Activated CD4-positive, alpha-beta T cell treated with anti-CD3 and anti-CD28 coated beads for 36 hours (primary cell): ENCODE measurements at regions not wholly inside any gene's neighbourhood (a gene's known extent, or its start where the extent isn't known, plus 50 kb on each side); places are given as distances from the start of the nearest gene placed in this dataset.
"Not testable (repeated sequence)": the region's sequence is repeated elsewhere in the genome, so short reads cannot be mapped to it uniquely, and the experiment has no call there.

ENCODE experiments used
- ATAC-seq: fragments of 200-7000 bp; cut with Tn5 transposase; one replicate; pipeline ENCODE4 v1.10.0; 2021; ENCODE audit warnings: mild to moderate bottlenecking, moderate library complexity
- CTCF ChIA-PET: fragments of 350-600 bp; sonication (Branson Sonifier 250); formaldehyde crosslinking; loops from one replicate; lab custom pipeline; 2021; ENCODE audit warnings: antibody characterized with exemption; lab: Charles Lee
- POLR2A ChIA-PET: fragments of 350-600 bp; sonication (Branson Sonifier 250); formaldehyde crosslinking; loops from one replicate; lab custom pipeline; 2021; ENCODE audit warnings: antibody characterized with exemption, inconsistent platforms; lab: Charles Lee
- DNase-seq: peaks from one replicate; pipeline ENCODE4 v3.0.0-alpha.2; 2020
- H3K27ac Mint-ChIP-seq: one replicate; pipeline ENCODE4 v1.8.0; 2021; ENCODE audit warnings: mixed read lengths
- H3K27me3 Mint-ChIP-seq: one replicate; pipeline ENCODE4 v1.8.0; 2021; ENCODE audit warnings: mixed read lengths
- H3K36me3 Mint-ChIP-seq: one replicate; pipeline ENCODE4 v1.8.0; 2021; ENCODE audit warnings: low read depth, mixed read lengths
- H3K4me1 Mint-ChIP-seq: one replicate; pipeline ENCODE4 v1.8.0; 2021; ENCODE audit warnings: mixed read lengths
- H3K4me3 Mint-ChIP-seq: one replicate; pipeline ENCODE4 v1.8.0; 2021; ENCODE audit warnings: mild to moderate bottlenecking, moderate library complexity, mixed read lengths
- H3K9me3 Mint-ChIP-seq: one replicate; pipeline ENCODE4 v1.8.0; 2021; ENCODE audit warnings: low read depth, mixed read lengths
- intact Hi-C, 2 experiments: fragments of 100-400 bp; cut with DNase I in 1 of 2; cut with micrococcal nuclease in 1 of 2; formaldehyde crosslinking; loops; one replicate each; pipeline versions ENCODE4 v1.14.2 to v1.15.1; 2022 to 2024; cut with DNase I, micrococcal nuclease

DNA sequence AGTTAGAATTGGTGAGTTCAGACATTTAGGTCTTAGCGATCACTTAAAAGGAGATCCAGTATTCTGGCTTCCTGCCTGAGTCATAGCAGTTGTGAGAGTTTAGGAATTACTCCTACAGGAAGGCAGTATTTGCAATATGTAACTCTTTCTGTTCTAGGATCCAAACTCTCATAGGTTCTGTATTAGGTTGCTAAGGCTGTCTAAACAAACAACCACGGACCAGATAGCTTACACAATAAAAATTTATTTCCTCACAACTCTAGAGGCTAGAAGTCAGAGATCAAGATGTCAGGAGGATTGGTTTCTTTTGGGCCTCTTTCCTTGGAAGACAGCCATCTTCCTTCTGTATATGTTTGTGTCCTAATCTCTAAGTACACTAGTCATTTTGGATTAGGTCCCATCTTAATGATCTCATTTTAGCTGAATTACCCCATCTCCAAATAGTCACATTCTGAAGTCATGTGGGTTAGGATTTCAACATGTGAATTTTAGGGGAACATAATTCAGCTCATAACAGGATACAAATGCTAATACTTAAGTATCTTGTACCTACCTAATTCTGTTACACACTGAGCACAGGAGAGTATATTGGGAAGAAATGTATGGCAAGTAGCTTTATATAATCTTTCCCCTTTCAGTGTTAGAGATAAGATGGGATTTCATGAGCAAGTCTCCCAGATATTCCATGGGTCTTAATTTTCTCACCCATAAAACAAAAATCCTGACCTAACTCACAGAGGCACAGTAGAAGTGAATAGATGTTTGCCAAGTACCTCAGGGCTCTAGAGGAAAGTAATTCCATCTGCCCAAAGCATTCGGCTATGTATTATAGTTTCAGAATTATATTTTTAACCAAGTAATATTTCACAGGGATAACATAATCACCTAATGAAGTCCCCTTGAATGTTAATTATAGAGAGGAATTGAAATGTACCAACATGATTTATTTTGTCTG, 144.4 kb downstream of the PTBP2 start:
- Mint-ChIP-seq H3K4me1 (no peaks in the 10 kb centered on the region), H3K36me3 (no peaks in the 10 kb centered on the region), H3K27ac (no peak overlapping the region), H3K4me3 (no peak overlapping the region), H3K9me3 (peaks cover 3% of the 10 kb centered on the region), H3K27me3 (peaks cover 8% of the 10 kb centered on the region)
- DNase-seq (no peak), ATAC-seq (no peak)
- ChIA-PET CTCF (no interaction called here), POLR2A (no interaction called here)
- intact Hi-C loops = no loop called here

DNA sequence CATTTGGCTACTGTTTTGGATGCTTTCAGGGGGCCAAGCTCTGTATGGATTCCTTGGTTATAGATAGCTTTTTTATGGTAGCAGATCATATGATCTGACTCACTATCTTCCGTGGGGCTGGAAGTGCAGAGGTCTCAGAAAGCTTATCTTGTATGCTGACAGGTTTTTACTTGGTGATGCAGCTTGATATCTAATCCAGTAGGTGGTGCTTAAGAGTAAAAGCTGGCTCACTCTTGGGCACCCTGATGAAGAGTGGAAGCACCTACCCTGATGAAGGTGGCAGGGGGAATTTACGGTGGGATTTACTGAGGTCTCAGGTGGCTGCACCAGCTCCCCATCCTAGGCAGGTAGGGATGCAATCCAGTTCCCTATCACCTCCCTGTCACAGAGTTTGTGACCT, 151.2 kb downstream of the PTBP2 start:
- DNase-seq (no peak), ATAC-seq (no peak)
- peaks cover 9% of the 10 kb centered on the region for H3K9me3 Mint-ChIP-seq
- ChIA-PET POLR2A (no interaction called here), CTCF (interaction anchor here (0.7 kb wide), 1 partner anchor 945 kb away, joined by 3 read pairs; no protein-coding TSS in a partner anchor)
- H3K4me3 Mint-ChIP-seq = no peak overlapping the region
- H3K27ac Mint-ChIP-seq = no peak overlapping the region
- peaks cover 2% of the 10 kb centered on the region for H3K36me3 Mint-ChIP-seq
- intact Hi-C loops = no loop called here
- H3K27me3 Mint-ChIP-seq = peaks cover 17% of the 10 kb centered on the region
- no peaks in the 10 kb centered on the region for H3K4me1 Mint-ChIP-seq

DNA sequence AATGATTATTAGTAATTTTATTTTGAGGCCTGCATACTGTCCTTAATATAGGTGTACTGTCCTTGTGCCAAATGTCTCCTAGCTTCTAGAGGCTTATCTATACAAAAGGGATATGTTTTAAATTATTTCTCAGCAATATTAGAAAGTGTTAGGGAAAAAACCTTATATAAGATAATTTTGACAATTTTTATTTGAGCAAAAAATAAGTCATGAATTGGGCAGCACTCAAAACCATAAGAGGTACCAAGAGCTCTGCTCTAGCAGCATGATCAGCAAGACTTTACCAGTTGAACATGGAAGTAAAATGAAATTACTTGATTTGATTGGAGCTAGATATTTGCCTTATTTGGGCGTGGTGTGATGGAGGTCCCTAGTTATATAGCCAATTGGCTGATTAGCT, 157.1 kb downstream of the PTBP2 start:
- ChIA-PET CTCF (no interaction called here), POLR2A (no interaction called here)
- Mint-ChIP-seq H3K27ac (no peak overlapping the region), H3K9me3 (peaks cover 5% of the 10 kb centered on the region), H3K27me3 (peaks cover 9% of the 10 kb centered on the region), H3K4me1 (no peaks in the 10 kb centered on the region), H3K36me3 (no peaks in the 10 kb centered on the region), H3K4me3 (no peak overlapping the region)
- ATAC-seq (no peak), DNase-seq (no peak)
- intact Hi-C loops = no loop called here

DNA sequence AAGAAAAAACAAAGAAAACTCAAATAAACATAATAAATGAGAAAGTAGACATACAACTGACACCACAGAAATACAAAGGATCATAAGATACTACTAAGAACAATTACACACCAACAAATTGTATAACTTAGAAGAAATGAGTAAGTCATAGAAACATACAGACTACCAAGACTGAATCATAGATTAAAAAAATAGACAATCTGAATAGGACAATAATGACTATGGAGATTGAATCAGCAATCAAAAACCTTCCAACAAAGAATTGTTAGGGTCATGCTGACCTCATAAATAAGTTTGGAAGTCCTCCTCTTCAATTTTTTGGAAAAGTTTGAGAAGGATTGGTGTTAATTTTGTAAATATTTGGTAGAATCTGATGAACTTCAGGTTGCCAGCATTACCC, 159.0 kb downstream of the PTBP2 start:
- DNase-seq (no peak), ATAC-seq (no peak)
- Mint-ChIP-seq H3K4me3 (no peak overlapping the region), H3K4me1 (no peaks in the 10 kb centered on the region), H3K9me3 (peaks cover 2% of the 10 kb centered on the region), H3K27ac (no peak overlapping the region), H3K36me3 (no peaks in the 10 kb centered on the region), H3K27me3 (peaks cover 9% of the 10 kb centered on the region)
- CTCF ChIA-PET = no interaction called here
- intact Hi-C loops = no loop called here
- POLR2A ChIA-PET = no interaction called here

DNA sequence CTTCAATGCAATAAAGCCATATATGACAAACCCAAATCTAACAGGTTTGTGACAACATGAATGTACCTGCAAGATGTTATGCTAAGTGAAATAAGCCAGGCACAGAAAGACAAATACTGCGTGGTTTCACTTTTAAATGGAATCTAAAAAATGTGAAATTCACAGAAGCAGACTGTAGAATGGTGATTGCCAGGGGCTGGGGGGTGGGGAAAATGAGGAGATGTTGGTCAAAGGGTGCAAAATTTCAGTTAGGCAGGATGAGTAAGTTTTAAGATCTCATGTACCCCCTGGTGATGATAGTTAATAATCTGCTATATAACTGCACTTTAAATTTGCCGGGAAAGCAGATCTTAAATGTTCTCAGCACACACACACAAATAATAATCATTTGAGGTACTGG, 160.5 kb downstream of the PTBP2 start:
- H3K27me3 Mint-ChIP-seq = no peaks in the 10 kb centered on the region
- no peak overlapping the region for H3K4me3 Mint-ChIP-seq
- no peaks in the 10 kb centered on the region for H3K36me3 Mint-ChIP-seq
- intact Hi-C loops = no loop called here
- H3K27ac Mint-ChIP-seq = no peak overlapping the region
- CTCF ChIA-PET = no interaction called here
- POLR2A ChIA-PET = no interaction called here
- DNase-seq = no peak
- no peaks in the 10 kb centered on the region for H3K4me1 Mint-ChIP-seq
- no peak for ATAC-seq
- peaks cover 2% of the 10 kb centered on the region for H3K9me3 Mint-ChIP-seq

DNA sequence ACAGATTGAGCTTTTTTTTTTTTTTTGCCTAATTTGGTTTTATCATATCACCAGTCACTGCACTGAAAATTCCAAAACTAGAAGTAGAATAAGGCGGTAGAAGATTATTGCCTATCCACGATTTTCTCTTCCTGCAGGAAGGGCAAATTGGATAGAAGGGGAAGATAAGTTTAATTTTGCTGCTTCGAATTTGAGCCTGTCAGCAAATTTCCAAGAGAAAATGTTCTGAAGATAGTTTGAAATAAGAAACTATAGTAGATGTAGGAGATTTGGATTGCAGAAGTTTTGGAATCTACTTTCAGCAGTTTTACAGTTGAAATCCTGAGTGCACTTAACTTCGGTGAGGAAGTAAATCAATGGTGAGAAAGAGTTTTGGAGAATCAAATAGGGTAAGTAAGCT, 164.9 kb downstream of the PTBP2 start:
- no peak overlapping the region for H3K4me3 Mint-ChIP-seq
- H3K27me3 Mint-ChIP-seq = peaks cover 2% of the 10 kb centered on the region
- ChIA-PET CTCF (no interaction called here), POLR2A (no interaction called here)
- ATAC-seq (no peak), DNase-seq (no peak)
- no peak overlapping the region for H3K27ac Mint-ChIP-seq
- no peaks in the 10 kb centered on the region for H3K36me3 Mint-ChIP-seq
- H3K9me3 Mint-ChIP-seq = peaks cover 6% of the 10 kb centered on the region
- intact Hi-C loops = no loop called here
- H3K4me1 Mint-ChIP-seq = no peaks in the 10 kb centered on the region

DNA sequence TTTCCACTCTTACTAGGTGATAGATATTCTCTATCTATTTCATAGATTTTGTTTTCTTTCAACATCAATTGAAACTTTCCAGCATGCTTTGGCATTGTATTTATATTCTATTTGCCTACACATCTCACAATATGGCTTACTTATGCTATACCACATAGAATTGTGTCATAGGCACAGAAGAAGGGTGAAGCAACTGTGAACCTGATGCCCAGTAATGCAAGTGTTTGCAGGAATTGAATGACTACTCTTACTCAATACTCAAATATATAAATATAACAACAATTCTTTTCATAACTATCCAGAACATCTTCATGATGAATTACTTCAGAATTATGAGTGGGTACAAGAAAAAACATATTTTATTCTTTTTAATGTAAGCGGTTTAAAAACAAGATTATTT, 165.9 kb downstream of the PTBP2 start:
- no peaks in the 10 kb centered on the region for H3K4me1 Mint-ChIP-seq
- H3K36me3 Mint-ChIP-seq = no peaks in the 10 kb centered on the region
- DNase-seq = no peak
- H3K27me3 Mint-ChIP-seq = peaks cover 2% of the 10 kb centered on the region
- peaks cover 10% of the 10 kb centered on the region for H3K9me3 Mint-ChIP-seq
- intact Hi-C loops = no loop called here
- H3K27ac Mint-ChIP-seq = no peak overlapping the region
- ChIA-PET POLR2A (no interaction called here), CTCF (no interaction called here)
- no peak for ATAC-seq
- no peak overlapping the region for H3K4me3 Mint-ChIP-seq

DNA sequence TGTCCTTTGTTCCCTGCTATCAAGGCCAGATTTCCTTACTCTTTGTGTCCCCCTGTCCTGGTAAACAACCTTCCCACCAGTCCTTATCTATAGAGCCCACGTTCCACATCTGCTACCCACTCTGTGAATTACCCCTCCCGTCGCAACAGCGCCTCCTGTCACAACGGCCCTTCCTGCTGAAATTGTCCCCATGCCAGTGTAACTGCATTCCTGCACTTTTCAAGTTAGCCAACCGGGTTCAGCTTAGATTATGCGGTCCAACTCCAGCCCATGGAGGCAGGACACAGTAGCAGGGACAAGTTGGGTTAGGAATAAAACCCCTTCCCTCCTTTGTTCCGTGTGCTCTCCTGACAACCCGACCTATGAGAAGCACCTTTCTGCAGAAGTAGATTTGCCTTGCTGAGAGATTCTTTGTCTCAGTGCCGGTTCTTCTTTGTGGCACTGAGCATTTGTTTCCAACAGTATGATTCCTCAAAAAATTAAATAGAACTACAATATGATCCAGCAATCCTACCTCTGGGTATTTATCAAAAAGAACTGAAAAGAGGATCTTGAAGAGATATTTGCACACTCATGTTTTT, 180.3 kb downstream of the PTBP2 start:
- Mint-ChIP-seq H3K4me1 (no peaks in the 10 kb centered on the region), H3K9me3 (peaks cover 12% of the 10 kb centered on the region), H3K27me3 (no peaks in the 10 kb centered on the region), H3K4me3 (no peak overlapping the region), H3K27ac (no peak overlapping the region), H3K36me3 (no peaks in the 10 kb centered on the region)
- no peak for DNase-seq
- intact Hi-C loops = loop anchor here in 1 of 2 experiments (10.0 kb wide), 1 partner anchor 63 kb away; no protein-coding TSS in a partner anchor
- POLR2A ChIA-PET = no interaction called here
- CTCF ChIA-PET = interaction anchor here (0.6 kb wide), 1 partner anchor 342 kb away, joined by 3 read pairs; no protein-coding TSS in a partner anchor
- no peak for ATAC-seq

DNA sequence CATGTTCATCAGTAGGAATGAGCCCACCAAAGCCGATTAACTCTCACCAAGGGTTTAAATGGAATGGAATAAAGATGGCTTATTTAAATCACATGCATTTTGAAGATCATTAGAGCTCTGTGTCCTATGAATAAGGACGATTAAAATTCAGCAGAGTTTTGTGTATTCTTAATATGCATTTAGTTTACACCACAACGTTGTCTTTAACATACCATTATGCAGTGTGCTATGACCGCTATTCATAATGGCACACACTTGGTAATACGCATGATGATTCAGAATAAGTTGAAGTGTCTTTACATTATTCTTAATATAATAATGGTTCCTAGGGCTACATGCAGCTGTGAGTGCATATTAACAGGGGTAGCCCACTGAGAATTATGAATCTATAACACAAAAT, 190.7 kb downstream of the PTBP2 start:
- CTCF ChIA-PET = interaction anchor here (1.7 kb wide), 1 partner anchor 33 kb away, joined by 4 read pairs; no protein-coding TSS in a partner anchor
- intact Hi-C loops = no loop called here
- H3K4me1 Mint-ChIP-seq = no peaks in the 10 kb centered on the region
- H3K27me3 Mint-ChIP-seq = peaks cover 7% of the 10 kb centered on the region
- H3K36me3 Mint-ChIP-seq = no peaks in the 10 kb centered on the region
- peaks cover 4% of the 10 kb centered on the region for H3K9me3 Mint-ChIP-seq
- POLR2A ChIA-PET = no interaction called here
- H3K27ac Mint-ChIP-seq = no peak overlapping the region
- no peak for DNase-seq
- no peak overlapping the region for H3K4me3 Mint-ChIP-seq
- no peak for ATAC-seq

DNA sequence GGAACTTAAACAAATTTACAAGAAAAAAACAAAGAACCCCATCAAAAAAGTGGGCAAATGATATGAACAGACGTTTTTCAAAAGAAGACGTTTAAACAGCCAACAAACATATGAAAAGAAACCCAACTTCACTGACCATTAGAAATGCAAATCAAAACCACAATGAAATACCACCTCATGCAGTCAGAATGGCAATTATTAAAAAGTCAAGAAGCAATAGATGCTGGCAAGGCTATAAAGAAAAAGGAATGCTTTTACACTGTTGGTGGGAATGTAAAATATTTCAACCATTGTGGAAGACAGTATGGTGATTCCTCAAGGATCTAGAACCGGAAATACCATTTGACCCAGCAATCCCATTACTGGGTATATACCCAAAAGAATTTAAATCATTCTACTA, 194.1 kb downstream of the PTBP2 start:
- H3K36me3 Mint-ChIP-seq, intact Hi-C loops, POLR2A ChIA-PET, ATAC-seq, H3K4me3 Mint-ChIP-seq, CTCF ChIA-PET, H3K27ac Mint-ChIP-seq, H3K27me3 Mint-ChIP-seq, H3K4me1 Mint-ChIP-seq, H3K9me3 Mint-ChIP-seq, DNase-seq: not testable (repeated sequence)

DNA sequence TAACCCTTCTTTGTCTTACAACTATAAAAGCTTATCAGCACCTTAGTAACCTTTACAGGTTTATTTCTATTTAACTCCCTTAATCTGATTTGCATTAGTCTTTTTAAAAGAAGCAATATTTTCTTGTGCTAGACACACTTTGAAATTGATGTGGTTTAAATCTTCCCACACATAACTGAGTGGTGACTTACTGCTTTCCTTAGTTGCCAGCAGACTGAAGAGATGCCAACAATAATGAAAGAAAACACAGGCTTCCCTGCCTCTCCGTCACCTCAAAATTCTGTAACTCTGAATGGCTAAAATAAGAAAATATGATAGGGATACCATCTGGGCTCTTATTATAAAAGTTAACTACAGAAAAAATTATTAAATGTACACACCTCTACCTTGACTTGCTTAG, 196.8 kb downstream of the PTBP2 start:
- peaks cover 11% of the 10 kb centered on the region for H3K9me3 Mint-ChIP-seq
- DNase-seq (no peak), ATAC-seq (no peak)
- ChIA-PET POLR2A (no interaction called here), CTCF (no interaction called here)
- H3K36me3 Mint-ChIP-seq = no peaks in the 10 kb centered on the region
- H3K4me1 Mint-ChIP-seq = no peaks in the 10 kb centered on the region
- no peak overlapping the region for H3K4me3 Mint-ChIP-seq
- H3K27me3 Mint-ChIP-seq = peaks cover 7% of the 10 kb centered on the region
- intact Hi-C loops = no loop called here
- H3K27ac Mint-ChIP-seq = no peak overlapping the region

DNA sequence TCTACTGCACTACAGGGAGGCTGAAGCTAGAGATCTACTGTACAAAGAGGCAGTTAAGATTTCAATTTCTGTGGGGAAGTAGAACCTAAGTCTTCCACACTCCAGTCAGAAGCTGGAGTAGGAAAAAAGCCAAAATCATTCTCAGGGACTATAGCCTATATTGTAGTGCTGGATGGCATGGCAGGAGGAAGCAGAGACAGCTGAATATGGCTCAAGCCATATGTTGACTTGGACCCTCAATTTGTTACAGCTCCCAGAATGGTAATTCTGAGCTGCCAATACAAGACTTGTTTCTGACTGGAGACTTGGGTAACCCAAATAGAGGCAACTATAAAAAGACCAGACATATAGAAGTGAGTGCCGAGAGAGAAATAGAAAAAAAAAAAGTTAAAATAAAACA, 200.6 kb downstream of the PTBP2 start:
- DNase-seq = no peak
- Mint-ChIP-seq H3K4me1 (no peaks in the 10 kb centered on the region), H3K27ac (no peak overlapping the region), H3K9me3 (peaks cover 17% of the 10 kb centered on the region), H3K4me3 (no peak overlapping the region), H3K27me3 (peaks cover under 1% of the 10 kb centered on the region), H3K36me3 (no peaks in the 10 kb centered on the region)
- ChIA-PET CTCF (interaction anchor here (0.7 kb wide), 1 partner anchor 43 kb away, joined by 3 read pairs; no protein-coding TSS in a partner anchor), POLR2A (no interaction called here)
- intact Hi-C loops = no loop called here
- no peak for ATAC-seq
